HG02588 (cell line): ENCODE measurements at regions not wholly inside any gene's neighbourhood (a gene's known extent, or its start where the extent isn't known, plus 50 kb on each side); places are given as distances from the start of the nearest gene placed in this dataset.
"Not testable (repeated sequence)": the region's sequence is repeated elsewhere in the genome, so short reads cannot be mapped to it uniquely, and the experiment has no call there.

Experiments
- ATAC-seq: cut with Tn5 transposase; IDR thresholded peaks from one replicate; pipeline ENCODE4 v1.9.1; 2021; ENCODE audit warnings: mild to moderate bottlenecking, moderate library complexity; ENCODE audit not compliant: unreplicated experiment

- ATAC-seq = no peak
These were observed 719.6 kb upstream of the NR2F2 start for GRCh38 chr15:95610945-95611344.

DNA sequence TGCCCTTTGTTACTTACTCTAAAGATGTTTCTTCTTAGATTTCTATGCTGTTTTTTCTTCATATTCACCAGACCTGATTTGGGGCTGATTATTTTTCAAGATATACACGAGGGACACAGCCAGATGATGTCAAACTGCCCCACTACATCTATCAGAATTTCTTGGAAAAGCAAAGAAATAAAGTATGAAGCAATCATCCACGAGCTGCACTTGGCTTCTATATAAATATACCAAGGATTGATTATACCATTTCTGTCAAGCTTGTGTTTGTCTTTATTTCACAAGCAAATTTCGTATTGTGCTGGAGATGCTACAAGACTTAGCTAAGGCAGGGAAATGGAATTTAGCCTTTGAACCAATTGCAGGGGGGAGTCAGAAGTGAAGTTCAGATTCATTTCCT lies 715.1 kb upstream of the NR2F2 start:
- ATAC-seq = no peak

DNA sequence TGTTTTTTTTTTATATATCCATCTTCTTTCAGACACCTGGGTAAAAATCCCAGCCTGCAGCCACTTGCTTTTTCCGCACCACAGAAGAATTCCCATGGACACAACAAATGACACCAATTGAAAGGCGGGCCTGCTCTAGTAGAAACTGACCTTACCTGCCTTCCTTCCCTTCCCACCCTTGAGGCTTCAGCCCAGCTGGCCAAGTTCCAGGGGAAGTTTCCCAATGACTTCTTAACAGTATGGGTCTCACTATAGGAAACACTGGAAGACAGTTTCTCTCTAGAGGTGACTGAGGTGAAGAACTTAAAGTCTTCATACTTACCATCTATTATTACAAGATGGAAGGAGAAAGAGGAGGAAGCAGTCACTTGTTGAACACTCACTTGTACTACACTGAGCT lies 714.2 kb upstream of the NR2F2 start:
- ATAC-seq = no peak

DNA sequence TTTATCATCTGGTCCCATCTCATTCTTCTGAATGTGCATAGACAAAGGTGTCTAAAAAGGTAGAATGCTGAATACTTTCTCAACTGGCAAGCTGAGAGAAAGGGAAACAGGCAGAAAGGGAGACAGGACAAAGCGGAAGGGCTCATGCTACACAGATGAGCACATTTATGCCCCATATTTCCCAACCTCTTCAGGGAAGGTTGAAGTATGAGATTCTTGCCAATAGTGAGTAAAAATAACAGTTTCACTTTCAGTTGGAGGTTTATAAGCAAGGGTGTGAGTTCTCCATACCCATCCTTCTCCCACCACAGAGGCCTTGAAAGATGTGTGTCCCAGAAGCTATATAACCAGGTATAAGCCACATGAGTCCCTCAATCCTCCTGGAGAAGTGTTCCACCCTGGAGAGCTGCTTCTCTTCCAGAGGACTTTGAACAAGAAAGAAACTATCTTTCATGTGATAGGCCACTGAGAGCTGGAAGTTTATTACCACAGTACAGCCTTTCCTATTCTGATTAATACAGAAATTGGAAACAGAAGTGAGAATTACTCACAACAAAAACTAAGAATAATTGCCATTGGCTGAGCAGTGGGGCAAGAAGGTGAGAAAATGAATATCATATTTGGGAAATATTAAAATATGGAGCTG lies 709.4 kb upstream of the NR2F2 start:
- ATAC-seq = peak; percentile 44

DNA sequence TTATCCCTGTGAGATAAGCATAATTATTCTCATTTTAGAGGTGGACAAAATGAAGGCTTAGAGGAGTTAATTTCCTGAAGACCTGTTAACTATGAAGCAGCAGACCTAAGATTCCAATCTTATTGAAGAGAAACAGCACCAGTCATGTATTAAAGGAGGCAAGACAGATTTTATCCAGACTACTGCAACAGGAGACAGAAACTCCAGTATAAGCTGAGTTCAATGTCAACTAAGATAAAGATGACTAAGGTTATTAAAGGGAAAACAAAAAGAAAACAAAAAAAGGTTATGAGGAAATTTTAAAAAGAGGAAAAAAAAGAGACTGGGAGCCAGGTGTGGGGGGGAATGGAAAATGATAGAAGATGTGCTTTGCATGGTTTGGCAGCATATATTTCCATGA lies 707.7 kb upstream of the NR2F2 start:
- ATAC-seq = no peak

GRCh38 chr15:95624100-95624499 lies 706.4 kb upstream of the NR2F2 start:
- no peak for ATAC-seq

GRCh38 chr15:95624616-95625361 lies 705.7 kb upstream of the NR2F2 start:
- ATAC-seq = no peak

GRCh38 chr15:95626501-95627361 lies 703.8 kb upstream of the NR2F2 start:
- ATAC-seq = no peak

DNA sequence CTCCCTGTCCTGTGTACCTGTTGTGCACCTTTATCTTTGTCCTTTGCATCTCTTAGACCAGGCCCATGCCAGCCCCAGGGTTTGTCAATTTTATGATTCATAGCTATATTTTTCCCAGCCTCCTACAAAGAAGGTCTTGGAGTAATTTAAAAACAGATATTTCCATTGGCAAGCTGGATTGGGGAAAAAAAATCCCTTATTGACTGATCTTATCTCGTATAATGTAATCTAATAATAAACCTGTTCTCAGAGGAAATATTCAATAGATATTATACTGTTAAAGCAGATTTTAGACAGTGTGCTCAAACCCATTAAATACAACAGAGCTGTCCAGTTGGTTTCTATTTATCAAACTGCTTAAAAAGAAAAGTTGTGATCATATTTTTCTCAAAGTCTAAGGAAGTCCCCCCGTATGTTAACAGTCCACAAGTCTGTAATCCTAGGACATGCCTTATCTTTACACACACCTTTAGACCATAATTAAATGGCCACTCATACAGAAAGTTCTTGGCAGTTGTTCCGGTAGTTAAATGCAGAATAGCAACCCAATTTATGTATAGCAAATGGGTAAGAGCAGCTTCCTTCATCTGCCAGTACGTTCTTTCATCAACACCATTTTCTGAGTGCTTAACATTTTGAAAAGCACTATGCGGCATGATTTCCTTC lies 700.9 kb upstream of the NR2F2 start:
- ATAC-seq = no peak

GRCh38 chr15:95630683-95631082 lies 699.8 kb upstream of the NR2F2 start:
- ATAC-seq = no peak

- ATAC-seq = no peak
These were observed 694.8 kb upstream of the NR2F2 start for GRCh38 chr15:95635666-95636065.

- no peak for ATAC-seq
These were observed 694.4 kb upstream of the NR2F2 start for GRCh38 chr15:95636107-95636506.

GRCh38 chr15:95637234-95637633 lies 693.3 kb upstream of the NR2F2 start:
- not testable (repeated sequence) for ATAC-seq

DNA sequence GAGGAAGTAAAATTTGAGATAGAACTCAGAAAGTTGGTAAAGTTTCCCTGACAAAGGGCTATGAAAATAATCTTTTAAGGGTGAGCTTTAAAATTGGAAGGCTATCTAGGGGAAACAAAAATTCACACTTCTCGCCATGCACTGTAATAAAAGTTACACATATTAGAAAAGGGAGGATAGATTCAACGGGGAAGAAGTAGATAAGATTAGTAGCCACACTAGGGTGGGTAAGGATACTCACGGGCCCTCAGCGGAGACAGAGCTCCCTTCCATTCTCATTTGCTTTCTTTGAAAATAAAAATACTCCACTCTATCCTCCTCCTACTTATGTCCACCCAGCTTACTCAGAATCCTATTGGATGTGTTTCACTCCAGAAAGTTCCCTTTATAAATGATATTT lies 691.3 kb upstream of the NR2F2 start:
- ATAC-seq = no peak

DNA sequence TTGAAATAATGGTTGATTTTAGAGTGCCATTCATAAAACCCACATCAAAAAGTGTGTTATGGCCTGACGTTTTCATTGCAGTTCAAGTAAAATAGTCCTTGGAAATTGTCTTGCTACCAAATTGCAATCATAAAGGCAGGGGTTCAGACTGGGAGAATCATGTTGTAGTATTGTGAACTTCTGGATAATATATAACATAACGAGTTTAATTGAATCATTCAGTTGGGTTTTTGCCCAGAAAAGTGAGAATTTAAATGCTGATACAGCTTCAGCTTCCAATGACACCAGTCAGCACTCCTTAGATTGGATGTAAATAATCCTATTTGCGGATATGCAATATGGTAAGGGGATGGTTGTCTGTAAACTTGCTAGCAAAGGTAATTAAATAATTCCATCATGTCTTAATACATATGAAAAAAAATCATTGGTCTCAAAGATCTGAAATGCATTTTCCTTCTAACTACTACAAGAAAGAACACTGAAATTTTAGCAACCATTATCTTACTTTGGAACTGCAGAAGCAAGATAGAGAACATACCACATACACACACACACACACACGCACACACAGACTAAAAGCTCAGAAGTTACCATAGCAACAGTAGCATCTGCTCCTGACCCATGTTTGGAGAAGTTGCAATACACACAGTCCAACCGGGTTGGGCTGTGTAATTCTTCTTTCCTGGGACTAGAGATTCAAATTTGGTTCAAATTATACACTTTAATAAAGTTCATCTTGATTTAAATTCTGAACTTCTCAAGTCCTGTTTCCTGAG lies 686.2 kb upstream of the NR2F2 start:
- no peak for ATAC-seq

- ATAC-seq = no peak
These were observed 684.6 kb upstream of the NR2F2 start for GRCh38 chr15:95645791-95646338.

GRCh38 chr15:95646484-95647273 lies 683.8 kb upstream of the NR2F2 start:
- no peak for ATAC-seq

GRCh38 chr15:95647531-95648277 lies 682.8 kb upstream of the NR2F2 start:
- ATAC-seq = no peak

- ATAC-seq = no peak
These were observed 677.1 kb upstream of the NR2F2 start for GRCh38 chr15:95653361-95653805.
